CD4-positive, alpha-beta T cell (primary cell): ENCODE measurements at regions not wholly inside any gene's neighbourhood (a gene's known extent, or its start where the extent isn't known, plus 50 kb on each side); places are given as distances from the start of the nearest gene placed in this dataset.

Experiments used
- ATAC-seq: fragments of 200-7000 bp; cut with Tn5 transposase; one replicate; pipeline ENCODE4 v1.10.0; 2022; ENCODE audit warnings: mild to moderate bottlenecking; ENCODE audit not compliant: poor library complexity
- CTCF ChIA-PET: fragments of 350-600 bp; sonication (Branson Sonifier 250); formaldehyde crosslinking; loops from one replicate; lab custom pipeline; 2021; ENCODE audit warnings: antibody characterized with exemption, inconsistent platforms; lab: Charles Lee
- POLR2A ChIA-PET: fragments of 350-600 bp; sonication (Branson Sonifier 250); formaldehyde crosslinking; loops from one replicate; lab custom pipeline; 2021; ENCODE audit warnings: antibody characterized with exemption, inconsistent platforms; lab: Charles Lee
- DNase-seq, 14 experiments: peaks; one replicate each; pipeline ENCODE4 v3.0.0-alpha.2; 2013 to 2020; ENCODE audit warnings: mixed read lengths in 2 of 14
- H3K27ac ChIP-seq, 2 donors: one replicate each; pipeline versions ENCODE4 v1.5.1 to v1.7.0; 2013; ENCODE audit warnings: low read length in 2 of 2, low read depth in 1 of 2, mild to moderate bottlenecking in 1 of 2
- H3K27me3 ChIP-seq, 2 experiments: 1 replicate in 1 of 2; 2 replicates in 1 of 2; pipeline versions ENCODE4 v1.6.1 to v1.7.0; 2013; ENCODE audit warnings: low read length in 2 of 2, control low read depth in 1 of 2, mild to moderate bottlenecking in 1 of 2, moderate library complexity in 1 of 2; ENCODE audit not compliant: insufficient read depth in 2 of 2, control insufficient read depth in 1 of 2
- H3K36me3 ChIP-seq: one replicate; pipeline ENCODE4 v1.6.1; 2013; ENCODE audit warnings: low read length, control low read depth; ENCODE audit not compliant: insufficient read depth
- H3K4me1 ChIP-seq: one replicate; pipeline ENCODE4 v1.6.1; 2013; ENCODE audit warnings: low read length, control low read depth; ENCODE audit not compliant: insufficient read depth
- H3K4me3 ChIP-seq: one replicate; pipeline ENCODE4 v1.5.1; 2013; ENCODE audit warnings: mild to moderate bottlenecking, low read length, moderate library complexity
- H3K9me3 ChIP-seq, 2 experiments: 1 replicate in 1 of 2; 2 replicates in 1 of 2; pipeline versions ENCODE4 v1.6.1 to v1.7.0; 2013; ENCODE audit warnings: low read length in 2 of 2, mild to moderate bottlenecking in 2 of 2, control low read depth in 1 of 2, moderate library complexity in 1 of 2; ENCODE audit not compliant: control insufficient read depth in 1 of 2, insufficient read depth in 1 of 2
- H3K27ac Mint-ChIP-seq: one replicate; pipeline ENCODE4 v1.8.0; 2020; ENCODE audit warnings: mixed read lengths
- H3K27me3 Mint-ChIP-seq: one replicate; pipeline ENCODE4 v1.8.0; 2021; ENCODE audit warnings: mixed read lengths
- H3K36me3 Mint-ChIP-seq: one replicate; pipeline ENCODE4 v1.8.0; 2021; ENCODE audit warnings: low read depth, mixed read lengths
- H3K4me1 Mint-ChIP-seq: one replicate; pipeline ENCODE4 v1.8.0; 2021; ENCODE audit warnings: low read depth, mixed read lengths
- H3K4me3 Mint-ChIP-seq: one replicate; pipeline ENCODE4 v1.8.0; 2020; ENCODE audit warnings: mild to moderate bottlenecking, mixed read lengths
- H3K9me3 Mint-ChIP-seq: one replicate; pipeline ENCODE4 v1.8.0; 2020; ENCODE audit warnings: mixed read lengths
- CTCF ChIP-seq: fragments of 200-600 bp; IDR thresholded peaks from one replicate; pipeline ENCODE4 v1.8.0; 2022; ENCODE audit warnings: antibody characterized with exemption, mild to moderate bottlenecking
- intact Hi-C, 2 experiments: fragments of 100-400 bp; cut with DNase I in 1 of 2; cut with micrococcal nuclease in 1 of 2; formaldehyde crosslinking; loops; one replicate each; pipeline versions ENCODE4 v1.15.1 to v1.9.0; 2023 to 2025; cut with DNase I, micrococcal nuclease

- intact Hi-C loops, result no loop called here
- ChIA-PET CTCF (no interaction called here), POLR2A (no interaction called here)
- H3K27ac Mint-ChIP-seq, result no peak overlapping the region
- ATAC-seq (no peak), DNase-seq (no peak)
- peaks cover 0 to 3% of the 10 kb centered on the region in 2 experiments for H3K9me3 ChIP-seq
- H3K36me3 Mint-ChIP-seq, result no peaks in the 10 kb centered on the region
- H3K4me3 Mint-ChIP-seq, result no peak overlapping the region
- H3K27me3 ChIP-seq, result peaks cover 0 to 4% of the 10 kb centered on the region in 2 experiments
- peaks cover 3% of the 10 kb centered on the region for H3K9me3 Mint-ChIP-seq
- H3K4me3 ChIP-seq, result no peak overlapping the region
- peaks cover 25% of the 10 kb centered on the region for H3K27me3 Mint-ChIP-seq
- no peak for TF ChIP-seq CTCF
- H3K36me3 ChIP-seq, result no peaks in the 10 kb centered on the region
- no peak overlapping the region for H3K27ac ChIP-seq
- no peaks in the 10 kb centered on the region for H3K4me1 Mint-ChIP-seq
- no peaks in the 10 kb centered on the region for H3K4me1 ChIP-seq
Observed at GRCh38 chr11:111135101-111135500, 110.4 kb upstream of the POU2AF2 start.

- Mint-ChIP-seq H3K4me1 (no peaks in the 10 kb centered on the region), H3K4me3 (no peak overlapping the region), H3K9me3 (peaks cover 3% of the 10 kb centered on the region), H3K27me3 (peaks cover 4% of the 10 kb centered on the region), H3K36me3 (no peaks in the 10 kb centered on the region), H3K27ac (no peak overlapping the region)
- ATAC-seq (no peak), DNase-seq (no peak)
- intact Hi-C loops, result no loop called here
- Histone ChIP-seq H3K27ac (no peak overlapping the region), H3K4me1 (no peaks in the 10 kb centered on the region), H3K27me3 (peaks cover 0 to 2% of the 10 kb centered on the region in 2 experiments), H3K4me3 (no peak overlapping the region), H3K9me3 (peaks cover 0 to 3% of the 10 kb centered on the region in 2 experiments), H3K36me3 (no peaks in the 10 kb centered on the region)
- POLR2A ChIA-PET, result no interaction called here
- CTCF ChIA-PET, result no interaction called here
- no peak for TF ChIP-seq CTCF
Observed at GRCh38 chr11:111128076-111128870, 117.3 kb upstream of the POU2AF2 start.

GRCh38 chr11:111124724-111125123 is 120.8 kb upstream of the POU2AF2 start:
- ATAC-seq, result no peak

More at GRCh38 chr11:111124724-111125123, 120.8 kb upstream of the POU2AF2 start:
- ChIA-PET CTCF (no interaction called here), POLR2A (no interaction called here)
- H3K4me1 Mint-ChIP-seq, result no peaks in the 10 kb centered on the region
- no peaks in the 10 kb centered on the region for H3K9me3 Mint-ChIP-seq
- no peaks in the 10 kb centered on the region for H3K9me3 ChIP-seq
- intact Hi-C loops, result no loop called here
- H3K4me3 Mint-ChIP-seq, result no peak overlapping the region
- DNase-seq, result no peak
- H3K27ac Mint-ChIP-seq, result no peak overlapping the region
- H3K27ac ChIP-seq, result no peak overlapping the region
- H3K27me3 Mint-ChIP-seq, result no peaks in the 10 kb centered on the region
- no peak overlapping the region for H3K4me3 ChIP-seq
- H3K4me1 ChIP-seq, result no peaks in the 10 kb centered on the region
- no peak for TF ChIP-seq CTCF
- no peaks in the 10 kb centered on the region for H3K36me3 ChIP-seq
- peaks cover 0 to 2% of the 10 kb centered on the region in 2 experiments for H3K27me3 ChIP-seq
- no peaks in the 10 kb centered on the region for H3K36me3 Mint-ChIP-seq
